ENCODE measurements at regions not wholly inside any gene's neighbourhood (a gene's known extent, or its start where the extent isn't known, plus 50 kb on each side); places are given as distances from the start of the nearest gene placed in this dataset.

- DNase-seq (ENCODE audit: low read depth, low spot score): no peak
- ChIA-PET CTCF (no interaction called here), POLR2A (no interaction called here)
- TF ChIP-seq CTCF (IDR thresholded peaks at IDR 0.05; ENCODE audit: insufficient read depth, low read length, missing control alignments): no peak
- H3K4me3 ChIP-seq (ENCODE audit: low read depth, low read length): no peak overlapping the region
Measured at GRCh38 chr13:65985612-65986011, 1244.5 kb downstream of the PCDH9 start.

- POLR2A ChIA-PET: no interaction called here
Measured at GRCh38 chr13:65977525-65977924, 1252.6 kb downstream of the PCDH9 start.

GRCh38 chr13:65971541-65971940, 1258.6 kb downstream of the PCDH9 start:
- CTCF ChIA-PET: no interaction called here
- no peak overlapping the region for H3K4me3 ChIP-seq (ENCODE audit: low read depth, low read length)
- no peak for TF ChIP-seq CTCF (IDR thresholded peaks at IDR 0.05; ENCODE audit: insufficient read depth, low read length, missing control alignments)
- DNase-seq (ENCODE audit: low read depth, low spot score): no peak
- POLR2A ChIA-PET: no interaction called here

More at GRCh38 chr13:65977525-65977924, 1252.6 kb downstream of the PCDH9 start:
- CTCF ChIA-PET: no interaction called here
- no peak for DNase-seq (ENCODE audit: low read depth, low spot score)
- TF ChIP-seq CTCF (IDR thresholded peaks at IDR 0.05; ENCODE audit: insufficient read depth, low read length, missing control alignments): no peak
- H3K4me3 ChIP-seq (ENCODE audit: low read depth, low read length): no peak overlapping the region

GRCh38 chr13:65966991-65967451, 1263.1 kb downstream of the PCDH9 start:
- ChIA-PET POLR2A (no interaction called here), CTCF (interaction anchor here (0.6 kb wide), 1 partner anchor 133 kb away, joined by 3 read pairs; no protein-coding TSS in a partner anchor)
- no peak for DNase-seq (ENCODE audit: low read depth, low spot score)
- peak; percentile 18 for TF ChIP-seq CTCF (IDR thresholded peaks at IDR 0.05; ENCODE audit: insufficient read depth, low read length, missing control alignments)
- H3K4me3 ChIP-seq (ENCODE audit: low read depth, low read length): no peak overlapping the region

- ChIA-PET POLR2A (no interaction called here), CTCF (no interaction called here)
- no peak for DNase-seq (ENCODE audit: low read depth, low spot score)
- no peak for TF ChIP-seq CTCF (IDR thresholded peaks at IDR 0.05; ENCODE audit: insufficient read depth, low read length, missing control alignments)
- H3K4me3 ChIP-seq (ENCODE audit: low read depth, low read length): no peak overlapping the region
Measured at GRCh38 chr13:65965501-65965900, 1264.6 kb downstream of the PCDH9 start.

GRCh38 chr13:65964672-65965071, 1265.5 kb downstream of the PCDH9 start:
- no peak for TF ChIP-seq CTCF (IDR thresholded peaks at IDR 0.05; ENCODE audit: insufficient read depth, low read length, missing control alignments)
- H3K4me3 ChIP-seq (ENCODE audit: low read depth, low read length): no peak overlapping the region
- ChIA-PET CTCF (no interaction called here), POLR2A (no interaction called here)
- DNase-seq (ENCODE audit: low read depth, low spot score): no peak
